H9 (cell line): ENCODE measurements at regions not wholly inside any gene's neighbourhood (a gene's known extent, or its start where the extent isn't known, plus 50 kb on each side); places are given as distances from the start of the nearest gene placed in this dataset.

Source experiments
- DNase-seq: peaks from one replicate; pipeline ENCODE4 v3.0.0-alpha.2; 2017
- H2AFZ ChIP-seq: one replicate; pipeline ENCODE4 v1.6.1; 2013; ENCODE audit warnings: mild to moderate bottlenecking, low read length, control low read depth, moderate library complexity
- H2AK5ac ChIP-seq: 2 replicates; pipeline ENCODE4 v1.6.1; 2013; ENCODE audit warnings: low read length, control low read depth, mixed read lengths; ENCODE audit not compliant: insufficient read length
- H2BK120ac ChIP-seq: one replicate; pipeline ENCODE4 v1.6.1; 2013; ENCODE audit warnings: low read depth, mild to moderate bottlenecking, low read length, control low read depth, inconsistent platforms; ENCODE audit not compliant: poor library complexity, severe bottlenecking
- H2BK12ac ChIP-seq: 2 replicates; pipeline ENCODE4 v1.6.1; 2013; ENCODE audit warnings: low read length, control low read depth, mixed read lengths, low read depth; ENCODE audit not compliant: insufficient read length
- H2BK15ac ChIP-seq: 2 replicates; pipeline ENCODE4 v1.6.1; 2013; ENCODE audit warnings: low read depth, low read length, control low read depth
- H2BK20ac ChIP-seq: one replicate; pipeline ENCODE4 v1.6.1; 2013; ENCODE audit warnings: low read depth, mild to moderate bottlenecking, low read length, control low read depth, inconsistent platforms; ENCODE audit not compliant: poor library complexity, severe bottlenecking
- H2BK5ac ChIP-seq: 2 replicates; pipeline ENCODE4 v1.6.1; 2013; ENCODE audit warnings: low read length, control low read depth, mixed read lengths; ENCODE audit not compliant: insufficient read length
- H3K14ac ChIP-seq: 2 replicates; pipeline ENCODE4 v1.6.1; 2013; ENCODE audit warnings: low read length, control low read depth; ENCODE audit not compliant: insufficient read depth
- H3K18ac ChIP-seq: 2 replicates; pipeline ENCODE4 v1.6.1; 2013; ENCODE audit warnings: low read depth, mild to moderate bottlenecking, mixed read lengths, low read length, control low read depth; ENCODE audit not compliant: insufficient read length
- H3K23ac ChIP-seq: 2 replicates; pipeline ENCODE4 v1.6.1; 2013; ENCODE audit warnings: low read length, control low read depth, mixed read lengths, low read depth; ENCODE audit not compliant: insufficient read length
- H3K23me2 ChIP-seq: 2 replicates; pipeline ENCODE4 v1.6.1; 2013; ENCODE audit warnings: low read depth, mild to moderate bottlenecking, mixed read lengths, low read length, control low read depth; ENCODE audit not compliant: insufficient read length, poor library complexity, severe bottlenecking
- H3K27ac ChIP-seq: 2 replicates; pipeline ENCODE4 v1.5.1; 2013; ENCODE audit warnings: low read length, control low read depth, mixed read lengths, low read depth; ENCODE audit not compliant: insufficient read length
- H3K27me3 ChIP-seq: 2 replicates; pipeline ENCODE4 v1.6.1; 2013; ENCODE audit warnings: low read length, control low read depth, inconsistent platforms; ENCODE audit not compliant: insufficient read depth
- H3K4ac ChIP-seq: 2 replicates; pipeline ENCODE4 v1.6.1; 2013; ENCODE audit warnings: low read depth, mild to moderate bottlenecking, control low read depth, inconsistent platforms, low read length, moderate library complexity
- H3K4me1 ChIP-seq: 2 replicates; pipeline ENCODE4 v1.6.1; 2013; ENCODE audit warnings: low read length, control low read depth, inconsistent platforms; ENCODE audit not compliant: insufficient read depth
- H3K4me2 ChIP-seq: 2 replicates; pipeline ENCODE4 v1.6.1; 2013; ENCODE audit warnings: low read length, control low read depth, mixed read lengths; ENCODE audit not compliant: insufficient read length, insufficient read depth
- H3K56ac ChIP-seq: 2 replicates; pipeline ENCODE4 v1.6.1; 2013; ENCODE audit warnings: low read depth, mild to moderate bottlenecking, mixed read lengths, low read length, control low read depth; ENCODE audit not compliant: insufficient read length
- H3K79me1 ChIP-seq: 2 replicates; pipeline ENCODE4 v1.6.1; 2013; ENCODE audit warnings: low read depth, mild to moderate bottlenecking, moderate library complexity, low read length, control low read depth, inconsistent platforms; ENCODE audit not compliant: insufficient read depth, poor library complexity, severe bottlenecking
- H3K79me2 ChIP-seq: 2 replicates; pipeline ENCODE4 v1.6.1; 2013; ENCODE audit warnings: low read length, control low read depth, inconsistent platforms; ENCODE audit not compliant: insufficient read depth
- H3K9ac ChIP-seq: 2 replicates; pipeline ENCODE4 v1.6.1; 2013; ENCODE audit warnings: low read length, control low read depth, mixed read lengths; ENCODE audit not compliant: insufficient read length; ENCODE audit errors: extremely low read depth
- H3K9me3 ChIP-seq: one replicate; pipeline ENCODE4 v1.6.1; 2013; ENCODE audit warnings: low read depth, low read length, inconsistent platforms; ENCODE audit not compliant: control insufficient read depth
- H3T11ph ChIP-seq: one replicate; pipeline ENCODE4 v1.6.1; 2013; ENCODE audit warnings: mild to moderate bottlenecking, low read length, control low read depth, inconsistent platforms
- H4K20me1 ChIP-seq: one replicate; pipeline ENCODE4 v1.6.1; 2013; ENCODE audit not compliant: control insufficient read depth, insufficient read length, insufficient read depth
- H4K5ac ChIP-seq: 2 replicates; pipeline ENCODE4 v1.6.1; 2013; ENCODE audit warnings: low read depth, mild to moderate bottlenecking, mixed read lengths, low read length, control low read depth; ENCODE audit not compliant: insufficient read length
- H4K8ac ChIP-seq: replicated peaks from 2 replicates; pipeline ENCODE4 v1.6.1; 2013; ENCODE audit warnings: low read length, control low read depth, mixed read lengths, low read depth; ENCODE audit not compliant: insufficient read length
- H4K91ac ChIP-seq: 2 replicates; pipeline ENCODE4 v1.6.1; 2013; ENCODE audit warnings: low read depth, mild to moderate bottlenecking, moderate library complexity, mixed read lengths, low read length, control low read depth; ENCODE audit not compliant: insufficient read length
- H3K27ac Mint-ChIP-seq, 3 experiments: 2 replicates in 2 of 3; 3 replicates in 1 of 3; pipeline ENCODE4 v1.8.0; 2020 to 2021; ENCODE audit warnings: mixed read lengths in 3 of 3, mild to moderate bottlenecking in 1 of 3, moderate library complexity in 1 of 3
- H3K27me3 Mint-ChIP-seq: 2 replicates; pipeline ENCODE4 v1.8.0; 2021; ENCODE audit warnings: low read depth, mild to moderate bottlenecking, moderate library complexity, mixed read lengths
- H3K36me3 Mint-ChIP-seq, 3 experiments: 2 replicates in 2 of 3; 3 replicates in 1 of 3; pipeline ENCODE4 v1.8.0; 2020 to 2021; ENCODE audit warnings: low read depth in 3 of 3, mixed read lengths in 3 of 3; ENCODE audit not compliant: insufficient read depth in 1 of 3
- H3K4me1 Mint-ChIP-seq, 2 experiments: 2 replicates each; pipeline ENCODE4 v1.8.0; 2020; ENCODE audit warnings: mixed read lengths in 2 of 2
- H3K4me3 Mint-ChIP-seq, 2 experiments: 2 replicates in 1 of 2; 3 replicates in 1 of 2; pipeline ENCODE4 v1.8.0; 2020 to 2021; ENCODE audit warnings: mild to moderate bottlenecking in 2 of 2, mixed read lengths in 2 of 2, moderate library complexity in 1 of 2
- H3K9me3 Mint-ChIP-seq, 2 experiments: 2 replicates in 1 of 2; 3 replicates in 1 of 2; pipeline ENCODE4 v1.8.0; 2020; ENCODE audit warnings: mild to moderate bottlenecking in 2 of 2, mixed read lengths in 2 of 2, moderate library complexity in 1 of 2
- WGBS: extraction: QIAGEN DNeasy Blood & Tissue Kit; methylation state at CpG from one replicate; pipeline ENCODE4 v1.1.7; 2013; ENCODE audit warnings: missing lambda C conversion rate, low lambda C conversion rate, mixed read lengths; ENCODE audit not compliant: insufficient read length; ENCODE audit errors: extremely low coverage; 5-methylcytosine and 5-hydroxymethylcytosine counted together
- TF ChIP-seq, protein P1 (sequence below): fragments of 200-600 bp; sonication (generic); conservative IDR thresholded peaks from 3 replicates; pipeline ENCODE4 v1.8.0; 2021; ENCODE audit warnings: antibody characterized with exemption, mild to moderate bottlenecking

DNA sequence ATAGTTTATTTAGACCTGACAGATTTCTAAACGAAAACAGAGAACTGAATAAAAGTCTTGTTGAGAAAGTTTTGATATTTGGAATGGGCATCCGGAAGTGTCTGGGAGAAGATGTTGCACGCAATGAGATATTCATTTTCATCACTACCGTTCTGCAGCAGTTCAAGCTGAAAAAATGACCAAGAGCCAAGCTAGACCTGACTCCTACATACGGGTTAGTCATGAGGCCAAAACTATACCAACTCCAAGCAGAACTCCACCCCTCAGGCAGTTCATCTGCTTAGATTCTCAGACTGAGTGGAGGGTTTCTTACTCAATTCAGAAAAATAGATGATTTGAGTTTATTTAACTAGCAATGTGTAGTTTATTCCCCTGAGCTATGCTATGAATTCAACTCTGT lies 95.4 kb upstream of the ANXA1 start:
- TF ChIP-seq, protein P1, sequence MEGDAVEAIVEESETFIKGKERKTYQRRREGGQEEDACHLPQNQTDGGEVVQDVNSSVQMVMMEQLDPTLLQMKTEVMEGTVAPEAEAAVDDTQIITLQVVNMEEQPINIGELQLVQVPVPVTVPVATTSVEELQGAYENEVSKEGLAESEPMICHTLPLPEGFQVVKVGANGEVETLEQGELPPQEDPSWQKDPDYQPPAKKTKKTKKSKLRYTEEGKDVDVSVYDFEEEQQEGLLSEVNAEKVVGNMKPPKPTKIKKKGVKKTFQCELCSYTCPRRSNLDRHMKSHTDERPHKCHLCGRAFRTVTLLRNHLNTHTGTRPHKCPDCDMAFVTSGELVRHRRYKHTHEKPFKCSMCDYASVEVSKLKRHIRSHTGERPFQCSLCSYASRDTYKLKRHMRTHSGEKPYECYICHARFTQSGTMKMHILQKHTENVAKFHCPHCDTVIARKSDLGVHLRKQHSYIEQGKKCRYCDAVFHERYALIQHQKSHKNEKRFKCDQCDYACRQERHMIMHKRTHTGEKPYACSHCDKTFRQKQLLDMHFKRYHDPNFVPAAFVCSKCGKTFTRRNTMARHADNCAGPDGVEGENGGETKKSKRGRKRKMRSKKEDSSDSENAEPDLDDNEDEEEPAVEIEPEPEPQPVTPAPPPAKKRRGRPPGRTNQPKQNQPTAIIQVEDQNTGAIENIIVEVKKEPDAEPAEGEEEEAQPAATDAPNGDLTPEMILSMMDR: no peak
- Histone ChIP-seq H3T11ph (no peak overlapping the region), H2AK5ac (no peak overlapping the region), H2BK20ac (no peak overlapping the region), H4K20me1 (no peaks in the 10 kb centered on the region), H3K27ac (no peak overlapping the region), H4K5ac (no peak overlapping the region), H4K91ac (no peak overlapping the region), H3K18ac (no peak overlapping the region), H3K4me1 (peaks cover 4% of the 10 kb centered on the region), H3K79me2 (no peaks in the 10 kb centered on the region), H2BK12ac (no peak overlapping the region), H3K9me3 (no peaks in the 10 kb centered on the region), H3K79me1 (no peaks in the 10 kb centered on the region), H2BK15ac (no peak overlapping the region), H3K27me3 (no peaks in the 10 kb centered on the region), H3K4me2 (no peak overlapping the region), H3K14ac (no peak overlapping the region), H3K23ac (no peak overlapping the region), H2BK120ac (no peak overlapping the region), H3K23me2 (no peaks in the 10 kb centered on the region), H4K8ac (no peak overlapping the region), H2AFZ (no peak overlapping the region), H3K9ac (no peak overlapping the region), H3K4ac (no peak overlapping the region), H3K56ac (no peak overlapping the region), H2BK5ac (no peak overlapping the region)
- Mint-ChIP-seq H3K27ac (no peak overlapping the region), H3K4me1 (peaks cover 27 to 31% of the 10 kb centered on the region in 2 experiments), H3K9me3 (no peaks in the 10 kb centered on the region), H3K27me3 (no peaks in the 10 kb centered on the region), H3K36me3 (no peaks in the 10 kb centered on the region), H3K4me3 (no peak overlapping the region)
- no CpG with 5 or more reads among the region's 5 CpGs for WGBS
- DNase-seq: no peak
